GDM1 (cell line): ENCODE measurements at regions not wholly inside any gene's neighbourhood (a gene's known extent, or its start where the extent isn't known, plus 50 kb on each side); places are given as distances from the start of the nearest gene placed in this dataset.

Experiments used
- DNase-seq: peaks from one replicate; lab custom pipeline; 2025; lab: John Stamatoyannopoulos, UW

DNA sequence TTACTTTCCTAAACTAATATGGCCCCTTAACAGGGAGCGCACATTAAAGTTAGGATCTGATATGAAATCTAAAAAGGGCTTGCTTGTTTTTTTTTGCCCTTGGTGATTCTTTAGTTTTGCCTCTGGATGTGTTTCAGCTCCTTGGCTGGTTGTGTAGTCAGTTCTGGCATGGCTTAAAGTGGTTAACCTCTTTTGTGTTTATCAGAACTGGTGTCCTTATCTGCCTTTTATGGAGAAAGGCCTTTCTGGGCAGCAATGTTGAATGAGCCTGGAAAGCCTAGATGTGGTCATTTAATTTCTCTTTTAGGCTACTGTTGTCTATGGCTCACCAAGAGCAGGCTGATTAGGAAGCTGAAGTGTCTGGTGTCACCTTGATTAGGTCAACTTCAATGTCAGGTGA, 254.5 kb upstream of the ROPN1 start:
- no peak for DNase-seq

DNA sequence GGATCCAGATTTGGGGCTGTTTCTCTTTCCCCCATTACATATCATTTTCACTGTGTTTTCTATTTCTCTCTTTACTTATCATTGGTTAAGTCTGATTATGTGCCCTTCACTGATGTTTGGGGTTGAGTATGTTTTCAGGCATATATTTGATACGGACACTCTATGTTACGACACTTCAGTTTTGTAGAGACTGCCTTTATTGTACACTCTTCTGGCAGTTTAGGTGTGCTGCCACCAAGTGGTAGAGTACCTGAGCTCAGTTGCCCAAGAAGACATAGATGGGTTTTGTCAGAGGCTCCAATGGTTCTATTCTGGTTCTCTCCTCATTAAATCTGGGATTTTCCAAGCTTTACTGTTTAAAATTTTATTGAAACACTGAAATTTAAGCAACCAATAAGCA, 255.0 kb upstream of the ROPN1 start:
- DNase-seq, result no peak

DNA sequence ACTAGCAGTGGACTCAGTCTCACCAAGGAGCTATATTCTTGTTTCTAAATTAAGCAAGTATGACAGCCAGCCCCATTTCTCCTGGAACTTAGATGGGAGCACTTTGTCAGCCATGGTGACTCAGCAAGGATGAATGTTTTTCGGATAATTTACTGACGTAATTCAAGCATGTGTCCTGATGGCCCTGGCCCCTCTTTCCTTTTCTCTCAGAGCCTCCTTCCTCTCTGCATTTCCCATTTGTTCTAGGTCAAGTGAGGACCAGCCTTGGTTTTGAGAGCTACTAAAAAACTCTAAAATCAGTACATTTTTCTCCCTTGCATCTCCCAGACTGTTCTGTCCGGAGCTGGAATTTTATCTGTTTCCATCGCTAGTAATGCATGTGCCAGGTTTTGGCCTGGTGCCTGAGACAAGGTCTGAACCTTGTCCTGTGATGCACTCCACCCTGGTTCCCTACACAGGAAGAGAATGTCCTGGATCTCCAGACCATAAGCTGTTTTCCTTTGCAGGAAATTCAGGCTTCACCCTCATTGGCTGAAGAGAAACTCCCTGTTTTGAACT, 256.6 kb upstream of the ROPN1 start:
- no peak for DNase-seq

DNA sequence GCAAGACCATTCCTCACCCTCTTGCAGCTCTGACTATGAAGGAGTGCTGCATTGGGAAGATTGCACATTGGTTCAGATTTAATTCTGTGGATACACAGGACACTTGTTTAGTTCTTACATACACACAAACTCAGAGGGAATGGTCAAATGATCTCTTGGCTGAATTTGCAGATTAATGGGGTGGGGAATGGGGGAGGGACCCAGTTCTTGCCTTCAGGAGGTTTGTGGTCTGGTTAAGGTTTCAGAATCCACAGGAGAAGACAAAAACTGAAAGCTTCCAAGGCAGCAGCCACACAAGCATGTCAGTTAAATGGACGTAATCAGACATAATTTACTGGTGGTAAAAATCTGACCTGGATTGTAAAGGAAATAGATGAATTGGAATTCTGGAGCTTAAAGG, 257.1 kb upstream of the ROPN1 start:
- DNase-seq, result no peak

- no peak for DNase-seq
These were observed 258.1 kb upstream of the ROPN1 start for GRCh38 chr3:124250053-124250452.

DNA sequence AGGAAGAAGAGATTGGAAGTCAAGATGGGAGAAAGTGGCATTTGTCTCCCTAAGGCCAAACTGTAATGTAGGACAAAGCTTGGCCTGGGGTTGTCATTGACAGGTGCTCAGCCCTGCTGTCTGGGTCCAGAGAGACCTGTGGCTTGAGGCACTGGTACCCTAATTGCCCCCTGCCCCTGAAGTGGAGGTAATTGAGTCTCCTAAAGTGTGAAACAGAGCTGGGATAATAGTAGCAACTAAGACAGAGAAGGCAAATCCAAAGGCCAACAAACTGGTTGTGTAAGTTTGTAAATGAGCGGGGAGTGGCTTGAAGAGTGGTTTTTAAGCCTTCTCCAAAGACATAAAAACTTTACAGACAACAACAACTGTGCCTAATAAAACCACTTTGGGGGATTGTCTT, 264.2 kb upstream of the ROPN1 start:
- no peak for DNase-seq

- no peak for DNase-seq
These were observed 264.7 kb upstream of the ROPN1 start for GRCh38 chr3:124256599-124256998.

DNA sequence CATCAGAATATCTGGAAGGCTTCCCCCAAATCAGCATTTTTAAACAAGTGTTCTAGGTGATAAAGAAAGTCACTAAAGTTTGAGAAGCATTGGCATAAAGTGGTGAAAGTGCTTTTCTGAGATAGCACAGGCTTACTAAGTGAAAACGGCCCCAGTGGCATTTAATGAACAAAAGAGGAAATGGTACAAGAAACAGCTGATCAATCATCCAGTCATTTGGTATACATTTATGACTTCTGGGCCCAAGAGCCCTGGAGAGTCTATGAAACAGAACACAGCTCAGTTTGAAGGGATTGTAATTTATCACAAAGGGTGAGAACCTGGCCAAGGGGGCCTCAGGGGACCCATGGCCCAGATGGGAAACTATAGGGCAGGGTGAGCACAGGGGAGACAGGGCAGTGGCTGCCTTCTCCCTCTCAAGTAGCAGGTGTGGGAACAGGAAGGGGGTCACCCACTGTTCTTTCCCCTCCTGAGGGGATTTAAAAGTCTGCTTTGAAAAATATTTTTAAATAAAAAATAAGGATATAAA, 265.5 kb upstream of the ROPN1 start:
- no peak for DNase-seq

DNA sequence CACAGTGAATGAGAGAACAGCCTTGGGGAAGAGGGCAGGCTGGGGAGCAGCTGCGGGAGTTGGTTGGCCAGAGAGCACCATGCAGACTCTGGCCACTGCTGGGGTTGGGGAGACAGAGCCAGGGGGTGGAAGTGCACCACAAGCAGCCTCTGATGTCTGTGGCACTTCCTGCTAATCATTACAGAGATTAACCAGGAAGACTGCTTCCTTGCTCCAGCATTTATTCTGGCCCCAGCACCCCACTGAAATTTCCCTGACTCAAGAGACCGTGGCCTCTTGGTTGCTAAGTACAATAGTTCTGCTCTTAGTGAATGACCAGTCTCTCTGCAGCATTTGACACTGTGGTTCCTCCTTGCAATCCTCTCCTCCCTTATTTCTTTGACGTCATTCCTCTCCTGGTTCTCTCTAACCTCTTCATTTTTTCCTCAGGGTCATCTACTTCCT, 266.2 kb upstream of the ROPN1 start:
- no peak for DNase-seq

DNA sequence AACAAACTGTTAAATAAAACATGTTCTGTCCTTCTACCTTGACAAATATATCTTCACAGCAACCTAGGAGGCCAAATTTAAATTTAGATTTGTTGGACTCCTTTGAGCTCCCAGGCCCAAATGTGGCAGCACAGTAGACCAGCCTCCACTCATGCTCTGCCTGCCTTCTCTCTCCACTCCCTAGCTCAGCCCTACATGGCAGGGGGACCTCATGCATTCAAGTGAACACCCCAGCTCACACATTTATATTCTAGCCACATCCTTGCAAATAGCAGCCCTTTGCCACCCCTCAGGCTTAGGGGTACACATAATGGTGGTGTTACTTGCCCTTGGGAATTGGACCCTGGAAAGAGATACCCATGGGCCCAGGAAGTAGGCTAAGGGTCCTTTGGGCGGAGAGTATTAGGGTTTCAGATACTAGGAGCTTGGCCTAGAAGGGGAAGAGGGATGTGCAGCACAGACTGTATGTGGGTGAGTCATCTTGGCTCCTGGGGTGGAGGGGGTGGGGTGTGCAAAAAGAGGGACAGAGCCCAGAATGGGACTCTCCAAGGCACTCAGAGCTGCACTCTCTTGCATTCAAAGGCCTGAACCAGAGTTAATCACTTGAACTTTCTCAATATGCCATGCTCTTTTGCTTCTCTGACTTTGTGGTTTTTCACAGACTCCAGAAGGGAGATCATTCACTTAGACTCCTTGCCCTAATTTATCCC, 268.4 kb upstream of the ROPN1 start:
- DNase-seq, result no peak

- DNase-seq, result no peak
These were observed 269.4 kb upstream of the ROPN1 start for GRCh38 chr3:124261306-124261705.

DNA sequence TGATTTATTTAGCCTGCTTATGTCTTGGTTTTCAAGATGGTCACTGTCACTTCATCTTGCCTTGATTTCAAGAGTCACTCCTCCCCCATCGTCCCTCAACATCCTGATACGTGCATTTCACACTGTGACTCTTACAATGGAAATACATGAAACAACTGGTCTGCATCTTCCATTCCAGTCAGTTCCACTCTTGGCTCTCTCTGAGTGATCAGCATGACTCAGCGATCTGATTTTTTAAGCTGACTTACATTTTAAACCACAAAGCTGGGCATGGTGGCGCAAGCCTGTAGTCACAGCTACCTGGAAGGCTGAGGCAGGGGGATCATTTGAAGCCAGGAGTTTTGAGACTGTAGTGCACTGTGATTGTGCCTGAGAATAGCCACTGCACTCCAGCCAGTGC, 271.2 kb upstream of the ROPN1 start:
- DNase-seq, result no peak

- DNase-seq, result no peak
These were observed 272.4 kb upstream of the ROPN1 start for GRCh38 chr3:124264346-124264745.

DNA sequence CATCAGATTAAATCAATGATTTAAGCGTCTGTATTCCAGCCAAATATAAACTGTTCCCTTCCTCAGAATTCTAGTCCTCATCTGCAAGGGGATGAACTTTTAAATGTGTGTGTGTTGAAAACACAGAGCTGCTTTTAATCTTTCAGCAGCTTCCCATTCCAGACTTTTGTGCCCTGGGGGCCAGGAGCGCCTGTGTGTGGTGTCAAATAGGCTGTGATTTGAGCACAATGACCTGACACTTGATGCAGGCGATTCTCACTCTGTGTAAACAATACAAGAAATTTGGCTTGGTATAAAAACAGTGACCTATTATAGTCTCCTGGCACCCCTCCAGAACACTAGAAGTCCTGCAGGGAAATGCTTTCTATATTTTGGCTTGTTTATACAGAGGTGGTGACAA, 274.6 kb upstream of the ROPN1 start:
- DNase-seq, result no peak

DNA sequence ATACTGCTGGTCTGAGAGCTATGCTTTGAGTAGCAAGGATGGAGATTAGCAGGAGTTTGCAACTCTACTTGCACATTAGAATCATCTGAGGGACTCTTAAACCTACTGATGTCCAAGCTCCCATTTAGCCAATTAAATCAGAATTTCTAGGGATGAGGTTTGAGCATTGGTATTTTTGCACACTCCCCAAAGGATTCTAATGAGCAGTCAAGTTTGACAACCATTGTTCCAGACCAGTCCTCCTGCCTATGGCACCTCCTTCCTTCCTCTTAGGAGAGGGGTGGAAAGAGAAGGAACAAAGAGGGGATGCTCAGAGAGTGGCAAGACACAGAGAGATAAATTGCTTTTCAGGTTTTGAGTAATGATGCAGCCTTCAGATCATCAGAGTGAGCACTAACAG, 275.5 kb upstream of the ROPN1 start:
- DNase-seq, result no peak

DNA sequence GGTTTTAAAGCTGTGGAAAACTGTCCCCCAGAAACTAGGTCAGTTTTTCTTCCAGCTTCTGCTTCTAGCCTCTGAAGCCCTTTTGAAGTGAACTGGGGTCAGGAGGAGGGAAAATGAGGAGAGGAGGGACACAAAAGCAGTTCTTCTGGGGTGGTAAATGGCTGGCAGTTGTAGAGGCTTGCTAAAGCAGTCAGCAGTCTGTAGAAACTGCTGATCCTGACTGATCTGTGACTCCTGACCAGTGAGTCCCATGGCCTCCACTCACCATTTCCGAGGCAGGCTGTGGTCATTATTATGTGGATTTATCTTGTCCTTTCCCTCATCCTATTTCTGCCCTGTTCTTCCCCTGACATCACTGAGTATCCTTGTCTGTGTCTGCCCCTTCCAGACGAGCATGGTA, 276.4 kb upstream of the ROPN1 start:
- DNase-seq, result no peak

DNA sequence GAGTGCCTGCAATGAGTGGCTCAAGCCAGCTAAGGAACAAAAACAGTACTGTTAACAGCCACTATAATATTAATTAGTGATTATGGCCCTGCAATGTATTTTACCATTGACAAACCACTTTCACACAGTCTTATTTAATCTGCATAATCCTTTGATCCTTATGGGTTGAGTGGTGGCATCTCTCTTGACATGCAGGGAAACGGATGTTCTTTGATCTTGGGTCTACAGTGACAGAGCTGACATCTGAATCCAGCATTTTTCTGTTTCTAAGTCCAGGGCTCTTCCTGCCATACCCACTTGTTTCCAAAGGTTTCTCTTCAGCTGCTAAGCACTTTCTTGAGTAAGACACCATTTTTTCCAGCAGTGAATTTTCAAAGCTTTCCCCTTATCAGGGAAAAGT, 277.7 kb upstream of the ROPN1 start:
- DNase-seq, result no peak

GRCh38 chr3:124272605-124273151, 280.8 kb upstream of the ROPN1 start:
- DNase-seq, result no peak

- no peak for DNase-seq
These were observed 281.7 kb upstream of the ROPN1 start for GRCh38 chr3:124273651-124274050.

DNA sequence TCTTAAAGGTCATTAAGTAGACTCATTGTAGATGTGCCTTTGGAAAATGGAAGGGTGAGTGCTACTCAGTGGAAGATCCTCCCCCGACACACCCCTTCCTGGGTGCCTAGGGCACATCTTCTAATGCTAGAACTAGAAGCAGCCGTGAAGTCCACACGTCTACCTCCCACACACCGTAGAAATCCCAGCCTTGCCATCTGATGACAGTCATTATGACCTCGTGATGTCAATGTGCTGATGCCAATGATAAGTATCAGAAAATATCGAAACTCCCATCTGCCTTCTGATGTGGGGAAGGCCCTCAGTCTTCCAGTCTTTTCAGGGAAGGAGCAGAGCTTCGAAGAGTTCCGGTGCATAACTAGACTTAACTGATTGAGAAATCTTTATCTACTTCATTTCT, 282.1 kb upstream of the ROPN1 start:
- DNase-seq, result no peak

DNA sequence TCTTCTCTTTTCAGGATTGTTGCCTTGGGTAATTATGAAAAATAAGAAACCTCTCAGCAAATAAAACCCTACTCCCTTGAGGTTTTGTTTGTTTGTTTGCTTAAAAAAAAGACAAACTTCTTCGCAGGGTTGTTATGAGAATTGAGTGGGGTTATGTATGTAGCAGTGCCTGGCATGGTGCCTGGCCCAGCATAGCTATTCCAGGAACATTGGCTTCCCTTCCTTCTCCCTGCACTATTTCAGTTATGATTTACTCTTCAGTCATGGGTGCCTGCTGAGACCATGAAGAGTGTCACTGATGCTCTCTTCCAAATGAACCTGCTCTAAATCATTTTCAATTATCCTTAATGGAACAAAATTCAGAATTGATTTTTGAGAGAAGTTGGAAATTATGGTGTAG, 283.5 kb upstream of the ROPN1 start:
- DNase-seq, result no peak

GRCh38 chr3:124276133-124276532, 284.2 kb upstream of the ROPN1 start:
- no peak for DNase-seq

GRCh38 chr3:124276539-124277143, 284.7 kb upstream of the ROPN1 start:
- no peak for DNase-seq
